Hepatocyte (in vitro differentiated cells): ENCODE measurements at regions not wholly inside any gene's neighbourhood (a gene's known extent, or its start where the extent isn't known, plus 50 kb on each side); places are given as distances from the start of the nearest gene placed in this dataset.

Experiments
- DNase-seq: peaks from one replicate; pipeline ENCODE4 v3.0.0-alpha.2; 2016; ENCODE audit warnings: low spot score
- H2AFZ ChIP-seq: fragments of 200-600 bp; sonication (generic); 2 replicates; pipeline ENCODE4 v1.6.0; 2016; ENCODE audit warnings: antibody characterized with exemption, mild to moderate bottlenecking
- H3K27ac ChIP-seq: fragments of 200-600 bp; sonication (generic); 2 replicates; pipeline ENCODE4 v1.5.1; 2016; ENCODE audit warnings: mild to moderate bottlenecking
- H3K27me3 ChIP-seq: fragments of 200-600 bp; sonication (generic); 2 replicates; pipeline ENCODE4 v1.6.1; 2016
- H3K36me3 ChIP-seq: fragments of 200-600 bp; sonication (generic); replicated peaks from 2 replicates; pipeline ENCODE4 v1.5.1; 2016; ENCODE audit warnings: low read depth; ENCODE audit not compliant: insufficient read depth
- H3K4me1 ChIP-seq: fragments of 200-600 bp; sonication (generic); 2 replicates; pipeline ENCODE4 v1.5.1; 2016; ENCODE audit warnings: mild to moderate bottlenecking, moderate library complexity; ENCODE audit not compliant: insufficient read depth
- H3K4me2 ChIP-seq: fragments of 200-600 bp; sonication (generic); 2 replicates; pipeline ENCODE4 v1.6.0; 2016
- H3K4me3 ChIP-seq: fragments of 200-600 bp; sonication (generic); 2 replicates; pipeline ENCODE4 v1.5.1; 2016; ENCODE audit warnings: mild to moderate bottlenecking
- H3K79me2 ChIP-seq: fragments of 200-600 bp; sonication (generic); 2 replicates; pipeline ENCODE4 v1.6.0; 2017; ENCODE audit warnings: mild to moderate bottlenecking
- H3K9me2 ChIP-seq: fragments of 200-600 bp; sonication (generic); replicated peaks from 2 replicates; pipeline ENCODE4 v1.6.0; 2017; ENCODE audit warnings: mild to moderate bottlenecking; ENCODE audit not compliant: insufficient read depth
- H3K9me3 ChIP-seq: fragments of 200-600 bp; sonication (generic); 2 replicates; pipeline ENCODE4 v1.5.1; 2016; ENCODE audit warnings: low read depth, mild to moderate bottlenecking
- H4K20me1 ChIP-seq: fragments of 200-600 bp; sonication (generic); 2 replicates; pipeline ENCODE4 v1.6.0; 2016; ENCODE audit warnings: mild to moderate bottlenecking; ENCODE audit not compliant: insufficient read depth, poor library complexity, severe bottlenecking
- CTCF ChIP-seq: fragments of 200-600 bp; sonication (generic); IDR thresholded peaks from 2 replicates; pipeline ENCODE4 v1.5.1; 2016; ENCODE audit warnings: antibody characterized with exemption, mild to moderate bottlenecking; ENCODE audit not compliant: poor library complexity
- EZH2 ChIP-seq: fragments of 200-600 bp; sonication (generic); IDR thresholded peaks from 2 replicates; pipeline ENCODE4 v1.6.1; 2016; ENCODE audit warnings: antibody characterized with exemption, mild to moderate bottlenecking, borderline replicate concordance
- EZH2phosphoT487 ChIP-seq: fragments of 200-600 bp; sonication (generic); IDR thresholded peaks from one replicate; pipeline ENCODE4 v1.6.1; 2018; ENCODE audit warnings: antibody characterized with exemption, mild to moderate bottlenecking, low read depth, moderate library complexity; ENCODE audit not compliant: unreplicated experiment, severe bottlenecking
- WGBS: methylation state at CpG from one replicate; pipeline ENCODE4 v1.1.6; 2016; ENCODE audit warnings: low lambda C conversion rate; ENCODE audit errors: missing lambda C conversion rate; 5-methylcytosine and 5-hydroxymethylcytosine counted together

- 88% methylated on average over 6 of the region's 6 CpGs for WGBS
Measured at GRCh38 chr17:34788696-34789095, 172.6 kb downstream of the CCT6B start.

GRCh38 chr17:34784526-34784925 lies 176.7 kb downstream of the CCT6B start:
- no peak overlapping the region for H3K4me3 ChIP-seq
- H3K9me2 ChIP-seq: no peaks in the 10 kb centered on the region
- no peaks in the 10 kb centered on the region for H3K4me1 ChIP-seq
- H3K27ac ChIP-seq: no peak overlapping the region
- H3K79me2 ChIP-seq: no peaks in the 10 kb centered on the region
- 62% methylated on average over 4 of the region's 4 CpGs for WGBS
- no peaks in the 10 kb centered on the region for H3K9me3 ChIP-seq
- no peak for DNase-seq
- H3K27me3 ChIP-seq: no peaks in the 10 kb centered on the region
- H3K36me3 ChIP-seq: no peaks in the 10 kb centered on the region
- H3K4me2 ChIP-seq: no peak overlapping the region
- H2AFZ ChIP-seq: no peak overlapping the region
- H4K20me1 ChIP-seq: no peaks in the 10 kb centered on the region
- TF ChIP-seq CTCF (no peak), EZH2phosphoT487 (no peak), EZH2 (no peak)

More at GRCh38 chr17:34788696-34789095, 172.6 kb downstream of the CCT6B start:
- Histone ChIP-seq H3K36me3 (no peaks in the 10 kb centered on the region), H3K79me2 (no peaks in the 10 kb centered on the region), H3K4me2 (no peak overlapping the region), H4K20me1 (no peaks in the 10 kb centered on the region), H2AFZ (no peak overlapping the region), H3K9me2 (no peaks in the 10 kb centered on the region), H3K27ac (no peak overlapping the region), H3K4me3 (no peak overlapping the region), H3K9me3 (no peaks in the 10 kb centered on the region), H3K27me3 (no peaks in the 10 kb centered on the region), H3K4me1 (no peaks in the 10 kb centered on the region)
- DNase-seq: no peak
- no peak for TF ChIP-seq EZH2phosphoT487
- TF ChIP-seq EZH2: no peak
- no peak for TF ChIP-seq CTCF

- Histone ChIP-seq H3K9me2 (no peaks in the 10 kb centered on the region), H4K20me1 (no peaks in the 10 kb centered on the region), H3K9me3 (no peaks in the 10 kb centered on the region), H3K4me3 (no peak overlapping the region), H2AFZ (no peak overlapping the region), H3K79me2 (no peaks in the 10 kb centered on the region), H3K4me1 (no peaks in the 10 kb centered on the region), H3K27ac (no peak overlapping the region), H3K27me3 (no peaks in the 10 kb centered on the region), H3K36me3 (no peaks in the 10 kb centered on the region), H3K4me2 (no peak overlapping the region)
- TF ChIP-seq EZH2phosphoT487: no peak
- TF ChIP-seq EZH2: no peak
- TF ChIP-seq CTCF: no peak
- WGBS: 67% methylated on average over 6 of the region's 6 CpGs
- DNase-seq: no peak
Measured at GRCh38 chr17:34782271-34782670, 179.0 kb downstream of the CCT6B start.
